ENCODE measurements at regions not wholly inside any gene's neighbourhood (a gene's known extent, or its start where the extent isn't known, plus 50 kb on each side); places are given as distances from the start of the nearest gene placed in this dataset.
"Not testable (repeated sequence)": the region's sequence is repeated elsewhere in the genome, so short reads cannot be mapped to it uniquely, and the experiment has no call there.

DNA sequence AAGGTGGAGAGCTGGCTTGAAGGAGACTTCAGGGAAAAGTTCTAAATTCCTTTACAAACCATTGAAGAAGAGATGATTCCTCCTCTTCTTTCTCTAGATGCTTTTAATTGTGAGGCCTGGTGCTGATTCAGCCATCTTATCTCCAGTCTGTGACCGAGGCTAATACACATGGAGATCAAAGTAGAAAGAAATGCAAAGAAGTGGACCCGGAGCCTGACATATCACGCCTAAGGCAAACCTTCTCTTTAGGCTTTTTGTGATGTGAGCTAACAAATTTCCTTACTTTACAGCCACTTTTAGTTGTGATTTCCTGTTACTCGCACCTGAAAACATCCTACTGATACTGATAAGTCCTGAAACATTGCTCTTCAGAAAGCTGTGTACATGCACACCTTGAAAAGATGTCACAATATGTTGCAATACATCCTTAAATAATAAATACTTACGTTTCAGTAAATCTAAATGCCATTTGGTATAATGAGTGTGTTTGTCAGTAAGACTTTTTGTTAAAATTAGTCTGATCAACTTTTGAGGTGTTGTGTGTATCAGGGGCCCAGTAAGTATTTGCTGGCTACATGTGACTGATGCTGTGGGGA is 192.4 kb downstream of the BAMBI start:
- DNase-seq: no peak

DNA sequence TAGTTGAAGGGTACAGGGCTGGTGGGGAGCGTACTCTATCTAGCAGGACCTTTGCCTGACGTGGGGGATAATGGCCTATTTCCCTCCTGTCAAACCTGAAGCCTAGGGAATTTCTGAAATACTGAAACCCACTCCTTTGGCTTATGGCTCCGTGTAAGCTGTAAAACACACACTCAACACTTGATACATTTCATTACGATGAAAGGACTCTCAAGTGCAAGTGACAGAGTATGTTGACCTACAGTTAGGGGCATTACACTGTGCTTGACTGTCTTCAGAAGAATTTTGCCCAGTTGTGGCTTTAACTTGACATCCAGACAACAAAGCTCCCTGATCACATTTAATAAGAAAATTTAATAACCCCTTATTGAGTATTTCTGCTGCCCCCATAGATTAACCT is 194.3 kb downstream of the BAMBI start:
- no peak for DNase-seq

DNA sequence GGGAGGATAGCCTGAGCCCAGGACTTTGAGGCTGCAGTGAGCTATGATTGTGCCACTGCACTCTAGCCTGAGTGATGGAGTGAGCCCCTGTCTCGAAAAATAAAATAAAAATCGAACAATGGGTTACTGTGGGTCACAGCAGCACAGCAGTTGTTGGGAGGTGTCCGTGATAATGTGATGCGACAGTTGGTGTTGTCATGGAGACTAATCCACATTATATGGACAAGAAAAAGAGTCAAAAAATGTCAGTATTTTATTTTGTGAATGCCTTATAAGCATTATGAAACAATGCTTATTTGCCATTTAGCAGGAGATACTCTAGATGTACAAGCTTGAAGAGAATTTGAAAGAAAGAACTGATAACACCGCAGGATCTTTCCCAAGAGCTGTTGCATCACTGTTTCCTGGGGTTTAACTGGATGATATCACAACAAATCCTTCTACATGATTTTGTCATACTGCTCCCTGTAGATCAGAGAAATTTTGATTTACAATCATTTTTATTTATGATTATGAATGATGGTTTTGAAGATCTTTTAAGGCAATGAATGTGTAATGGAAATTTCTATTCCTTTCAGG is 195.4 kb downstream of the BAMBI start:
- DNase-seq: no peak

DNA sequence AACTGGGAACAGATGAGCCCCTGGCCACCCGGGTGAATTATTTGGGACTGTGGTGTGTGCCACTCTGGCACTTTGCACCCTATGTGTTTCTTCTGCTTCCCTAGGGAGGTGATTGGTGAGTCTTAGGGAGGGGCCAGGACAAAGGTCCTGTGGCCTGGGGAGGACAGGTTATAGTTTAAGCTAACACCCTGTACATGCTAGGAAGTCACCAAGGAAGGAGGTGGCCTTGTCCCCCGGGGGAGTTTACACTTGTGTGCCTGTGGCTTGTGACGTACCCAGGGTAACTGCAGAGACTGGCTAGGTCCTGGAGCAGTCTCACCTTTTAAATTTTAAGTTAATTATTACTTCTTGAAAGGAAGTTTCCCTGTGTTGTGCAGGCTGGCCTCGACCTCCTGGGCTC is 196.2 kb downstream of the BAMBI start:
- DNase-seq: no peak

DNA sequence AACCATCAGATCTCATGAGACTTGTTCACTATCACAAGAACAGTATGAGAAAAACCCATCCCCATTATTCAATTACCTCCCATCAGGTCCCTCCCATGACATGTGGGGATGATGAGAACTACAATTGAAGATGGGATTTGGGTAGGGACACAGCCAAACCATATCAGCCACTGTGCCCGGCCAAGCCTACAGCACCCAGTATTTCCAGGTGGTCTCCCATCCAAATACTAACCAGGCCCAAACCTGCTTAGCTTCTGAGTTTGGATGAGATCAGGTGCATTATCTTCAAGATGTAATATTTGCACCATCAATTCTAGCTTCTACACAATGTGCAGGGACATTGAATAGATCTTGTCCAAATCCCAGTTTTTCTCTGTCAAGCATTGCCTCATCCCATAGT is 196.9 kb downstream of the BAMBI start:
- DNase-seq: no peak

DNA sequence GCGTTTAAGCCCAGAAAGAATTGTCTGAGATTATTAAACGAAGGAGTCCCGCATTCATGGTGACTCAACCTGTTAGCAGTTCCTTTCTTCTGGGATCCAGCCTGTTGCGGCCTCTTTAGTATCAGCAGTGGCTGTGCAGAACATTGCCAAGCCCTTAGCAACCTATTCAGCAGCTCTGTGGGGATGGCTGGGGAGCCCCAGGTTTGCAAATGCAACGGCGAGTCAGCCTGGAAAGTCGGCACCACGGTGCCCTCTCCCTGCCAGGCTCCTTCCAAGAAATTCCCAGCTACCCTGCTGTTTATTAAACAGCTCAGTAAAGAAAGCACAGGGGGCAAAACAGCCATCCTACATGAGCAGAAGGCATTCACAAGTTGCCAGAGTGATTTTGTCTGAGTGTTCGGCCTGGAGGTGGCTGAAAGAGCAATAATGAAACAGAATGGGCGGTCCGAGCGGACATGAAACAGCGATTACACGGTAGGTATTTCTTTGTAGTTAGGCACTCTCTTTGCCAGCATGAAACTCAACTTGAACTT is 198.3 kb downstream of the BAMBI start:
- DNase-seq: no peak

DNA sequence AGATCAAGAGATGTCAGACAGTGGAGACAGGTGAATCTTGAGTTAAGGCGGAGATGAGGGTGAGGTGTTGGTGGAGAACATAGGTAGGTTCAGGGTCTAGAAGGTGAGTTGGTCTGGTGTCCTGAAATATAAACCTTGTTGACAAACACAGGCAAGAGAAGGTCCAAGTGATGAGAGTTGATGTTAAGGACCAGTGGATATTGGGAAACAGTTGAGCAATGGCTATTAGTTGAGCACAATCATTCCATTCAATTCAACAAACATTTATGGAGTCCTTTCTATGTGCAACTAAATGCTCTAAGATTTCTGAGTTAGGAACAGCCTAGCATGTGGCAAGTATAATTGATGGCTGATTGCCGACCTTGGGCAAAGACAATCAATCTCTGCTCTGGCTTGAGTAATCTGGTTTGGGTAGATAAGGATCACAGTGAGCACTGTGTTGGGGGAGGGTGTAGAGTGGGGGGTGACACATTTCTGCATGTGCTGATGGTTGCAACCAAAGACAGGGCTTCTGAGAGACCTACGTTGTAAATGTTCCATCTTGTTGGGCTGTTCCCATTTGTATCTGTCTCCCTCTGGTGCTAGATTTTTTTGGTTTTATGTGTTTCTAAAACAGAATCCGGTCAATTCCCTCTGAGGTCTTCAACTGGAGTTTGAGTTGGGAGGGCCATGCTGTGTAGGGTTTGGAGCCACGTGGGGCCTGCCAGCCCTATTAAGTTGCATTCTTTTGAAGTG is 201.1 kb downstream of the BAMBI start:
- DNase-seq: no peak

DNA sequence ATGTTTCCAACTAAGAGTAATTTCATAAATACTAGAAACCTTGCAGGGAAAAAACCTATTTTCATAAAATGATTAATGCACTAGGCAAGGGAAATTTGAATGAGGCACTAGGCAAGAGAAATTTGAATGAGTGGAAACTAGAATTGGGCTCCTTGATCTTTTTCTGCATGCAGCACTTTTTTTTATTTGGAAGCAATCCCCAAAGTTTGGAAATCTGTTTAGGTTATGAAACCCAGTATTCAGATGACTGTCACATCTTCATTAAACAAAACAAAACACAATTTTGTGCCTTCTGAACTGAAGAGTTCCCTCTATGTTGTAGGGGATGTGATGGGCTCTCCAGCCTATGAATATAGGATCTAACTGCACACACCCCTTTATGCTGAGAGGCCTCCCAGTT is 201.9 kb downstream of the BAMBI start:
- no peak for DNase-seq

DNA sequence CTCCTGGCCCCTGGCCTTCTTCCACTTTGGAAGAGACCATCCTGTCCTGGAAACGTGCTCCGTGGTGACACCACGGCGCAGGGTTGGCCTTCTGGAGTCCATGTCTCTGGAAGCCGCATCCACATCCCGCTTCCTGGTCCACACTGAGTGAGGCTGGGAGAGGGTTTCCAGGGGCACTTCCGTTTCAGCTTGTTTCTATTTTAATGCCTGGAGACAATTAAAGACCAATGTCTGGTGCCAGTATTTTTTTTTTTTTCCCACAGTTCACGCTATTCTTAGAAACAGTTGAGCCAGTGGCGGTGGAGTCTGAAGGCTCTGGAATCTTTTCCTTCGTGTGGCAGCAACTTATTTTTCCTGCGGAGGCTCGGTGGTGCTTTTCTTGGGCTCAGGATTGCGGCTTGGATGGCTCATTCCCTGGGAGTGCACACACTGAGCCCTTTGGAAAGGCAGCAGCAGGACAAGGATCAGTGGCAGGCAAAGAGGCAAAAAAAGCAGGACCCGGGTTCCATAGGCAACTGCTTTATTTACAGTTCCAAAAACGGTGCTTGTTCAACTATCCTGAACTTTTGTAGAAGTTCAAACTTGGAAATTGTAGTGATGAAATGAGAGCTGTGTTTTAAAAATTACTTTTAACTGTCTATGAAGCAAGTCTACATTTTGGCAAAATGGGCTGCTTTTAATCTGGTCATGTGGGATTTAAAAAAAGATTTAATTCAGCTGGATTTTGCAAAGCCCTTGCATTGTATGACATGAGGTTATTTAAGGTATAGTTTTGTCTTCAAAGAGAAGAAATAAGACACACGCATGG is 202.8 kb downstream of the BAMBI start:
- DNase-seq: no peak

DNA sequence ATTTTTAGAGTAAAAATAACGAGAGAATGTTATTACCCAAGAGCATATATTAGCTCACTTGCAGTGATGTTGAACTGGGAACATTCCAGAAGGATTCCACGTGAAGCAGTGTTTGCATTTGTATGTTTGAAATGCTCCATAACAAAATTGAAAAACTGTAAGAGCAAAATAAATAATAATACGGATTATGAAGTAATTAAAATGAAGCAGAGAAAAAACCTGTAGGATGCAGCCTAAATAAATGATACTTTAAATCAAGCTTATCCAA is 203.3 kb downstream of the BAMBI start:
- no peak for DNase-seq

DNA sequence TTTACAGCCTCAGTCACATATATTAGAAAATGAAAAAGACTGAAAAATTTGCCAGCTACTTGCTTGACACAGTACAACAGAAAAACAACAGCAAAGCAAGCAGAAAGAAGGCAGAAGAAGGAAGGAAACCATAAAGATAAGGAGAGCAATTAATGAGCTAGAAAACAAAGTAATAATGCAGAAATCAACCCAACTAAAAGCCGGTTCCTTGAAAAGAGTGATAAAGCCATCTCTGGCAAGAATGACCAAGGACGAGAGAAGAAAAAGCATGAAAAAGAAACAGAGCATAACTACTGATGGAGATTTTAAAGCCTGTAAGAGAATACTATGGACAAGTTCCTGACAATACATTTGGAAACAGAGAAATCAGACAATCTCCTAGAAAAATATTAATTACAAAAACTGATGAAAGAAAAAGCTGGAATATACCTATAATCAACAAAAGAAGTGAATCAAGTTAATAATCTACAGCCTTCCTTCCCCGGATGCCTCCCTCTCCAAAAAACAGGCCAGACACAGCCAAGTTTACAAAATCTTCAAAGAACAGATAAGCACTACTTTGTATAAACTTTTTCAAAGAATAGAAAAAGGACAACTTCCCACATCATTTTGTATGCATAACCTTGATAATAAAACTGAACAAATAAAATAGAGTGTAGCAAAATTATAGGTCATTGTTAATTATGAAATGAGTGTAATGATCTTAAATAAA is 204.0 kb downstream of the BAMBI start:
- DNase-seq: no peak

DNA sequence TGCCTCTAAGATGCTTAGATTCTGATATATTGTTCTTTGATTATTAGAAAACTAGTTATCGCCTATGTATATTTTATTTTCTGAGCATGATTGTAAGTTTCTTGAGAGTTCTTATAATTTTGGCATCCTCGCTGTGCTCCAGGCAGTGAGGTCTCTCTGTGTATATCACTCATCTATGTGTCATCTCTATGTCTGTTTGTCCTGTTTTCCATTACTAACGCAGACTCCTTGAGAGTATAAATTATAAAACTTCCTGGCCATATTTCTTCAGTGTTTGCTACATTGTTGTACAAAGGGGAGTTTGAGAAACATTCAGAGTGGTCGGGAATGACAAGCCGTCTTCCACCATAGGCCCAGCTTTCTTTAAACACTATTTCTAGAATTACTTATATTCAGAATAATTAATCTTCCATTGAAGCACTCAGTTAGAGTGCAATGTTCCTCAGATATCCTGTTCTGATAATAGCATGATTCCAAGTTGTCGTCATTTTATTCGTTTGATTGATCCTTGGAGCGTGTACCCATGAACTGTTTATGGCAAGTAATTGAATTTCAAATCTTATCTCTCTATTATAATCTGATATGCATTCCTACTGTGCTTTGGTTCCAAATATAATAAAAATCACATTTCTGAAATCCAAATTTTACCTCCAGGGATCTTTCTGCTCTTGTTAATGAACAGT is 206.6 kb downstream of the BAMBI start:
- DNase-seq: no peak

DNA sequence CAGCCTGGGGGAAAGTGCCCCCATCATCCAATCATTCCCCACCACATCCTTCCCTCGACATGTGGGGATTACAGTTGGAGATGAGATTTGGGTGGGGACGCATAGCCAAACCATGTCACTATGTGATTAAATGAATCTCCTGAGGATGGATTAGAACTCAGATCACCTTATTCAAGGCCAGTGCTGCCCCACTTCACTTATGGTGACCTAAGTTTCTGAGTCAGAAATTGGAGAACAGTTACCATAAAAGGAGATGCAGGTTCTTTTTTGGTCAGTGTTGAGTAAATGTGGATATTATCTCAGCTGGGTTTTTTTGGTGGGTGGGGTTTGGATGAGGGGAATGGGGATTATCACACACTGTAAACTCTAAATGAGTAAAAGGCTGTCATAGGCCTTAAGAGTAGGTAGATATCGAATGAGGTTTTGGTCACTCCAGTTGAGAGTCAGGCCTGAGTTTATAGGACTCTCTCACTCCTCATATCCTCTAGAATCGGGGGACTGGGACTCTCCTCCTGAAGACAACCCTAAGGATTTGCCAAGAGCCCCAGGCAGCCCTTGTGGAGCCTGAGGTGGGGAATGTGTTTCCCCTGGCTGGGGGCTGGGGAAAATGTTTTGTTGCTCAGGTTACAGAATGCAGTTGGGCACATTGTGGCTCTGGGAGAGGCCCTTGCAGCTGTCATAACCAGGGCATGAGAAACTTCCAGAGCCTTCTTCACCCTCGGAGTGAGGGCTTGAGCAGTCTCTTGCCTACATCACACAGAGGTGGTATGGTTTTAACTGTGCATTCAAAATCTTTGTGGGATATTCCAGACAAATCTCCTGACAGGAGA is 213.0 kb downstream of the BAMBI start:
- no peak for DNase-seq

DNA sequence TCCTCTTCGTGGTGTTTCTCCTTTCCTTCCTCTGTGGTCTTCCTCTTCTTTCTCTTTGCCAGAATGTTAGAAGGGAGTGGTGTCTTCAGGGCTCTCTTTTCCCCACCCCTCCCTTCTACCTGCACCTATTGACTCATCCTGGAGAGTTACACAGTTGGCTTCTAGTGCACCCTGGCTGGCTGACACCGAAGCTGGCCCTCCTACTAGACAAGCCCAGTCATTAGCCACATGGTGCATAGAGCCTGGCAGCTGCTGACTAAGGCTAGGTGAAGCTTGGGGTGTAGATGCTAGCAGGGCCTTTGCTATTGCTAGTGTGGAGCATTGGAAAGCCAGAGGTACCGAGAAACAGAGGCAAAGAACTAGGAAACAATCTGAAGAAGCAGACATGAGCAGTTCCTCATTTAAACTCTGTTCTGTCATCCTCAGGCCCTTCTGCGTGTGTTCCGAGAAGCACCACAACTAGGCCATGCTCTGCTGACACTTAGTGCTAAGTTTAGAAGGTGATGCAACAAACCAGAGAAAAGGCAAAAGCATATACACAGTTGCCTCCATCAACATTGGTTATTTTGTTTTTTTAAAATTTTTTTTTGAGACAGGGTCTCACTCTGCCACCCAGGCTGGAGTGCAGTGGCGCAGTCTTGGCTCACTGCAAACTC is 213.9 kb downstream of the BAMBI start:
- no peak for DNase-seq

DNA sequence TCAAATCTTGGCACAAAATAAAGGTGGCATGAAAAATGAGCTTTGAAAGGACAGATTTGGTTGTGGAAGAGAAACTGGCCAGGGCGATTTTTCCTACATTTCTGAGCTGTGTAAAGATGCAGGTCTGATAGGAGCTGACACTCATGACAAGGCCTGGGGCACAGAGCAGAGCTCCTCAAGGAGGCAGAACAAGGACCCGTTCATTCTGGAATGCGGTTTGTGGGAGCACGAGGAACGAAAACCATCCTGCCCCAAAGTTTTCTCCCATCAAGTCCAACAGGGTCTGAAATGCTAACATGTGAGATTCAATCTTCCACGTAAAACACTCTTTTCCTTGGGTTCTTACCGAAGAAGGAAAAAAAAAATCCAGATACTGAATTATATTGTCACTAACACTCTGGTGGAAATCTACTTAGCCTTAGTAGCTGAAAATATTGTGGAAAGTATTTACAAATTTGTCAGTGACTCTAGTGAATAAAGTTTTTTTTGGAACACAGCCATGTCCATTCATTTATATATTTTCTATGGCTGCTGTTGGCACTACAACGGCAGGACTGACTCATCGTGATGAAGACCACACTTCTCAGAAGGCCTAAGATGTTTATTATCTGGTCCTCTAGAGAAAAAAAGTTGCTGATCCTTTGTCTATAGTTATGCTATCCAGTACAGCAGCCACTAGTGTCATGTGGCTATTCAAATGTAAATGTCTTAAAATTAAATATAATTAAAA is 215.7 kb downstream of the BAMBI start:
- no peak for DNase-seq

DNA sequence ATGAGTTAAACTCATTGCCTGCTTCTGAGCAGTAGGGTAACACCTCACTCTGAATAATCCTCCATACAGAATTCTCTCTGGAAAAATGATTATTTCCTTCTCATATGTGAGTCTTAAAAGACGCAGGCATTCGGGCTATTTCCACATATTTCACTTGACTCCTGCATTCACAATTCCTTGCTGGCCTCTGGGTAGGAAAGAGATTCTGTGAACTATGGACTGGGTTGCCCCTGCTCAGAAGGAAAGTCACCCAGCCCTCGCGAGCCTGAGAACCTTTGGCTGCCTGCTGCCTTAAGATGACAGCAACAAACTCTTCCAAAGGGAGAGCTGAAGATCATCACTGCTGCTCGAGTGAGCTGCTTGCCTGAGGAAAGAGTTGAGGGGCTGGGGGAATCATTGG is 216.8 kb downstream of the BAMBI start:
- no peak for DNase-seq

DNA sequence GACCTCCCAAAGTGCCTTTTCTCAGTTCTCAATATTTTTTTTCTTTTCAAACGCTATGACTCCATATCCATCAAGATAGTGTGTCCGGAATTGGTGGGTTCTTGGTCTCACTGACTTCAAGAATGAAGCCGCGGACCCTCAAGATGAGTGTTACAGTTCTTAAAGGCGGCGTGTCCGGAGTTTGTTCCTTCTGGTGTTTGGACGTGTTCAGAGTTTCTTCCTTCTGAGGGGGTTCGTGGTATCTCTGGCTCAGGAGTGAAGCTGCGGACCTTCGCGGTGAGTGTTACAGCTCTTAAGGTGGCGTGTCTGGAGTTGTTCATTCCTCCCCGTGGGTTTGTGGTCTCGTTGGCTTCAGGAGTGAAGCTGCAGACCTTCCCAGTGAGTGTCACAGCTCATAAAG is 218.3 kb downstream of the BAMBI start:
- DNase-seq: not testable (repeated sequence)

DNA sequence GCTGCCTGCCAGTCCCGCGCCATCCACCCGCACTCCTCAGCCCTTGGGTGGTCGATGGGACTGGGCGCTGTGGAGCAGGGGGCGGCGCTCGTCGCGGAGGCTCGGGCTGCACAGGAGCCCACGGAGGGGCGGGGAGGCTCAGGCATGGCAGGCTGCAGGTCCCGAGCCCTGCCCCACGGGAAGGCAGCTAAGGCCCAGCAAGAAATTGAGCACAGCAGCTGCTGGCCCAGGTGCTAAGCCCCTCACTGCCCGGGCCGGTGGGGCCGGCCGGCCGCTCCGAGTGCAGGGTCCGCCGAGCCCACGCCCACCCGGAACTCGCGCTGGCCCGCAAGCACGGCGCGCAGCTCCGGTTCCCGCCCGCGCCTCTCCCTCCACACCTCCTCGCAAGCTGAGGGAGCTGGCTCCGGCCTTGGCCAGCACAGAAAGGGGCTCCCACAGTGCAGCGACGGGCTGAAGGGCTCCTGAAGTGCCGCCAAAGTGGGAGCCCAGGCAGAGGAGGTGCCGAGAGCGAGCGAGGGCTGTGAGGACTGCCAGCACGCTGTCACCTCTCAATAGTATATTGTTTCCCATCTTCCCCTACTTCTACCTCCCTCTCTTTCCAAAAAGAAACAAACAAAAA is 219.6 kb downstream of the BAMBI start:
- DNase-seq: not testable (repeated sequence)

DNA sequence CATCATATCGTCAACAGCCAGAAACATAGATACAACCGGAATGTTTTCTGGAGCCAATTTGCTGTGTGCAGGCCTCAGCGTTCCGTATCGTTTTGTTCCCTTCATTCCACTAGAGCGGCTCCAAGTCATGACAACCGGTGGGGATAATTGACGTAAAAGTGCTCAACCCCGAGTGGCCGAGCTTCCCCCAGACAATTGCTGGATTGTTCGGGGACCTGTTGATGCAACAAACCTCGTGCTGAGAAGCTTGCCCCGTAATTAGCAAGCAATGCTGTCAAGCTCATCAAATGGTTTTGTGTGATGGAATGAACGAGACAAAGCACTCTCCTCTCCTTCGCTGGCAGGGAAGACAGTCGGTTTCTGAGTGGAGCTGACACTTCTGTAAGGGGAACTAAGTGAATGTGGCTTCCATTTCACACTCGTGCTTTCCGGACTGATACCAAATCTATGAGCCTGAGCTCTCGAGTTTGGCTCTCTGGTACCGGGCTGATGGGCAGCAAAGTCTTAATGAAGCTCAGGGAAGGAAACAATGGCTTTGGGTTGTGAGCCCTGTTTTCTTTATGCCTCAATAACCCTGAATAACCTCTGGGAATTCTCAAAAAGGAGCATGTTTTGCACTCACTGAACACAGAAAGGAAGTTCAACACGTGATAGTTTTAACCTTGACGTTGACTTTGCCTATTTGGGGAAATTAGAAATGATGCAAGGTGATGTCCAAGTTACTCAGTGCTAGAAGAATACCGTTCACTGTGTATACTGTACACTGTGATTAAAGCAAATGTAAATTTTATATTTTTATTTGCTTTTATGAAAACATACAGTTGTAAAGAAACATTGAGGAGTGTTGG is 220.5 kb downstream of the BAMBI start:
- no peak for DNase-seq

Data from NCI-H1048 (cell line).